AG09309 (cell line): ENCODE measurements at regions not wholly inside any gene's neighbourhood (a gene's known extent, or its start where the extent isn't known, plus 50 kb on each side); places are given as distances from the start of the nearest gene placed in this dataset.

Experiments
- DNase-seq: peaks from one replicate; pipeline ENCODE4 v3.0.0-alpha.2; 2010; ENCODE audit warnings: low read depth
- H3K4me3 ChIP-seq: 2 replicates; pipeline ENCODE4 v1.5.1; 2011; ENCODE audit warnings: mild to moderate bottlenecking, low read depth, low read length, moderate library complexity; ENCODE audit not compliant: control insufficient read depth
- CTCF ChIP-seq: IDR thresholded peaks from 2 replicates; pipeline ENCODE4 v1.5.1; 2011; ENCODE audit warnings: mild to moderate bottlenecking, low read depth, low read length, inconsistent platforms; ENCODE audit not compliant: insufficient read depth, control insufficient read depth; ENCODE audit errors: missing control alignments

GRCh38 chr6:16836144-16836981 lies 75.1 kb upstream of the ATXN1 start:
- no peak for TF ChIP-seq CTCF
- H3K4me3 ChIP-seq, result peak overlapping the region; percentile 15
- DNase-seq, result no peak

- TF ChIP-seq CTCF, result no peak
- no peak for DNase-seq
- no peak overlapping the region for H3K4me3 ChIP-seq
Observed at GRCh38 chr6:16834242-16834641, 73.0 kb upstream of the ATXN1 start.

GRCh38 chr6:16832721-16833120 lies 71.5 kb upstream of the ATXN1 start:
- no peak overlapping the region for H3K4me3 ChIP-seq
- TF ChIP-seq CTCF, result no peak
- no peak for DNase-seq

GRCh38 chr6:16832043-16832567 lies 70.8 kb upstream of the ATXN1 start:
- no peak for DNase-seq
- no peak overlapping the region for H3K4me3 ChIP-seq
- TF ChIP-seq CTCF, result no peak

GRCh38 chr6:16831136-16831535 lies 69.9 kb upstream of the ATXN1 start:
- no peak for DNase-seq
- no peak for TF ChIP-seq CTCF
- H3K4me3 ChIP-seq, result no peak overlapping the region

GRCh38 chr6:16828058-16828457 lies 66.8 kb upstream of the ATXN1 start:
- no peak overlapping the region for H3K4me3 ChIP-seq
- no peak for TF ChIP-seq CTCF
- DNase-seq, result no peak
